Cardiac muscle cell (in vitro differentiated cells and primary cell): ENCODE measurements at regions not wholly inside any gene's neighbourhood (a gene's known extent, or its start where the extent isn't known, plus 50 kb on each side); places are given as distances from the start of the nearest gene placed in this dataset.

Source experiments
- DNase-seq, 2 donors: peaks; one replicate each; pipeline versions ENCODE4 v3.0.0 to v3.0.0-alpha.2; 2010 to 2017; ENCODE audit warnings: low read depth in 1 of 2, low spot score in 1 of 2
- H3K27ac ChIP-seq: fragments of 200-600 bp; sonication (generic); 2 replicates; pipeline ENCODE4 v1.5.1; 2016
- H3K27me3 ChIP-seq: fragments of 200-600 bp; sonication (generic); 2 replicates; pipeline ENCODE4 v1.6.0; 2016; ENCODE audit warnings: control low read depth
- H3K36me3 ChIP-seq: fragments of 200-600 bp; sonication (generic); 2 replicates; pipeline ENCODE4 v1.5.1; 2016; ENCODE audit warnings: control low read depth
- H3K4me1 ChIP-seq: fragments of 200-600 bp; sonication (generic); 2 replicates; pipeline ENCODE4 v1.8.1; 2017; ENCODE audit warnings: low read depth, mild to moderate bottlenecking, mixed run types
- H3K4me3 ChIP-seq: fragments of 200-600 bp; sonication (generic); 2 replicates; pipeline ENCODE4 v1.5.1; 2016; ENCODE audit warnings: mild to moderate bottlenecking
- H3K9me3 ChIP-seq: fragments of 200-600 bp; sonication (generic); 2 replicates; pipeline ENCODE4 v1.5.1; 2017; ENCODE audit warnings: low read depth, mild to moderate bottlenecking, control low read depth
- CTCF ChIP-seq: IDR thresholded peaks from 2 replicates; pipeline ENCODE4 v1.5.1; 2012; ENCODE audit warnings: low read depth, mild to moderate bottlenecking, low read length

- no peaks in the 10 kb centered on the region for H3K9me3 ChIP-seq
- no peaks in the 10 kb centered on the region for H3K27me3 ChIP-seq
- no peak for DNase-seq
- H3K4me1 ChIP-seq, result no peaks in the 10 kb centered on the region
- no peak overlapping the region for H3K4me3 ChIP-seq
- no peaks in the 10 kb centered on the region for H3K36me3 ChIP-seq
- H3K27ac ChIP-seq, result no peak overlapping the region
- no peak for TF ChIP-seq CTCF
These were observed 103.1 kb upstream of the PCBD1 start for GRCh38 chr10:70991140-70992124.

- no peak for TF ChIP-seq CTCF
- no peaks in the 10 kb centered on the region for H3K9me3 ChIP-seq
These were observed 104.1 kb upstream of the PCBD1 start for GRCh38 chr10:70992436-70992835.

DNA sequence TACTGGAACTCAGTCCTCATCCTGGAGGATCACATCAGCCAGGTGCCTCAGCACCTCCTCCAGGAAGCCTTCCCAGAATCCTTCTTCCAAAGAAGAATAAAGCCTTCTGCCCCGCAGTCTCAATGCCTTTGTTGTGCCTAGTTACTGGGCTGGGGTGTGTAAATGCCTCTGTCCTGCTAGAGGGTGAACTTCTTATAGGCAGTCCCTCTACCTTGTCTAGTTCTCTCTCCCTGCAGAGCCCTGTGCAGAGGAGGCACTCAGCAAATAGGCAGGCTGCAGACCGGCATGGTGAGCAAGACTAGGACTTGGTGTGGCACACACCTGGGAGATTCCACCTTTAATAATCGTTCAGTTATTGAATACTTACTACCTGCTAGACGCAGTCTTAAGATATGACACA is 104.7 kb upstream of the PCBD1 start:
- Histone ChIP-seq H3K4me3 (no peak overlapping the region), H3K27me3 (no peaks in the 10 kb centered on the region), H3K9me3 (no peaks in the 10 kb centered on the region), H3K4me1 (no peaks in the 10 kb centered on the region), H3K27ac (no peak overlapping the region), H3K36me3 (no peaks in the 10 kb centered on the region)
- no peak for TF ChIP-seq CTCF
- DNase-seq, result no peak

More at GRCh38 chr10:70992436-70992835, 104.1 kb upstream of the PCBD1 start:
- Histone ChIP-seq H3K36me3 (no peaks in the 10 kb centered on the region), H3K4me3 (no peak overlapping the region), H3K4me1 (no peaks in the 10 kb centered on the region), H3K27me3 (no peaks in the 10 kb centered on the region), H3K27ac (no peak overlapping the region)
- no peak for DNase-seq

GRCh38 chr10:70996549-70996948 is 108.2 kb upstream of the PCBD1 start:
- no peaks in the 10 kb centered on the region for H3K27me3 ChIP-seq
- no peak overlapping the region for H3K4me3 ChIP-seq
- no peaks in the 10 kb centered on the region for H3K4me1 ChIP-seq
- no peak for DNase-seq
- no peak for TF ChIP-seq CTCF
- H3K9me3 ChIP-seq, result no peaks in the 10 kb centered on the region
- no peak overlapping the region for H3K27ac ChIP-seq
- H3K36me3 ChIP-seq, result no peaks in the 10 kb centered on the region

- no peak for TF ChIP-seq CTCF
- Histone ChIP-seq H3K27ac (no peak overlapping the region), H3K4me1 (no peaks in the 10 kb centered on the region), H3K36me3 (no peaks in the 10 kb centered on the region), H3K9me3 (no peaks in the 10 kb centered on the region), H3K4me3 (no peak overlapping the region), H3K27me3 (no peaks in the 10 kb centered on the region)
- no peak for DNase-seq
These were observed 108.9 kb upstream of the PCBD1 start for GRCh38 chr10:70997236-70997635.
